ENCODE measurements at regions not wholly inside any gene's neighbourhood (a gene's known extent, or its start where the extent isn't known, plus 50 kb on each side); places are given as distances from the start of the nearest gene placed in this dataset.
A peak's percentile ranks its signal among the peaks of the same experiment; 100 is the strongest.
"Not testable (repeated sequence)": the region's sequence is repeated elsewhere in the genome, so short reads cannot be mapped to it uniquely, and the experiment has no call there.

GRCh38 chr2:215861607-215862350 lies 151.6 kb downstream of the MREG start:
- no peak for DNase-seq

GRCh38 chr2:215856080-215856479 lies 157.3 kb downstream of the MREG start:
- no peak for DNase-seq

GRCh38 chr2:215855308-215855707 lies 158.0 kb downstream of the MREG start:
- DNase-seq: not testable (repeated sequence)

- no peak for DNase-seq
Observed at GRCh38 chr2:215854008-215854407, 159.3 kb downstream of the MREG start.

- no peak for DNase-seq
Observed at GRCh38 chr2:215851696-215852095, 161.7 kb downstream of the MREG start.

- no peak for DNase-seq
Observed at GRCh38 chr2:215851082-215851481, 162.3 kb downstream of the MREG start.

- DNase-seq: no peak
Observed at GRCh38 chr2:215850380-215850779, 163.0 kb downstream of the MREG start.

GRCh38 chr2:215849771-215850170 lies 163.6 kb downstream of the MREG start:
- no peak for DNase-seq

GRCh38 chr2:215848698-215849097 lies 164.7 kb downstream of the MREG start:
- DNase-seq: no peak

GRCh38 chr2:215848146-215848545 lies 165.2 kb downstream of the MREG start:
- DNase-seq: no peak

- DNase-seq: peak; percentile 58
Observed at GRCh38 chr2:215847718-215848117, 165.6 kb downstream of the MREG start.

GRCh38 chr2:215847056-215847455 lies 166.3 kb downstream of the MREG start:
- DNase-seq: no peak

- peak; percentile 95 for DNase-seq
Observed at GRCh38 chr2:215845839-215846586, 167.3 kb downstream of the MREG start.

GRCh38 chr2:215843579-215843978 lies 169.8 kb downstream of the MREG start:
- peak; percentile 84 for DNase-seq

- no peak for DNase-seq
Observed at GRCh38 chr2:215841175-215841816, 172.1 kb downstream of the MREG start.

- no peak for DNase-seq
Observed at GRCh38 chr2:215839816-215840215, 173.5 kb downstream of the MREG start.

- no peak for DNase-seq
Observed at GRCh38 chr2:215839309-215839708, 174.0 kb downstream of the MREG start.

GRCh38 chr2:215836881-215837280 lies 176.5 kb downstream of the MREG start:
- DNase-seq: no peak

GRCh38 chr2:215835657-215836056 lies 177.7 kb downstream of the MREG start:
- DNase-seq: no peak

- DNase-seq: no peak
Observed at GRCh38 chr2:215835231-215835630, 178.1 kb downstream of the MREG start.

GRCh38 chr2:215833531-215834162 lies 179.7 kb downstream of the MREG start:
- no peak for DNase-seq

GRCh38 chr2:215832791-215833190 lies 180.6 kb downstream of the MREG start:
- DNase-seq: peak; percentile 58

GRCh38 chr2:215831296-215831913 lies 181.9 kb downstream of the MREG start:
- DNase-seq: peak; percentile 84

All from inflammatory macrophage treated with lipopolysaccharide for 4 hours (primary cell).